ENCODE measurements at regions not wholly inside any gene's neighbourhood (a gene's known extent, or its start where the extent isn't known, plus 50 kb on each side); places are given as distances from the start of the nearest gene placed in this dataset.

DNA sequence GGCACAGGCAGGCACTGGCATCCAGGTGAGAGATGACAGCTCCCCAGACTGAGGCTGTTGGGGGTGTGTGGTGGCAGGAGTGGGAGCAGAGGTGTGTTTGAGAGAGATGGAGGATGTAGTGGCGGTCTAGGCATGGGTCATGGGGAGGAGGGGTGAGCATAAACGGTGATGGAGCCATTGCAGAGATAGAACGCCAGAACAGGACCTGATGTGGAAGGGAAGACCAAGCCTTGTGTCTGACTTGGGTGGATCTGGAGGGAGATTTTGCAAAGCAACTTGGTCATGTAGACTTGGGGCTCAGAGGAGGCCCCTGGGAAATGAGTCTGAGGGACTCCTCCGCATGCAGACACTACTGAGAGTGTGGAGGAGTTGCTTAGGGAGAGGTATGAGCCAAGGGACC lies 50.0 kb upstream of the CLDN5 start:
- Histone ChIP-seq H3K4me3 (ENCODE audit: low read depth, low read length, poor library complexity, severe bottlenecking) (no peak overlapping the region), H3K4me1 (ENCODE audit: insufficient read depth, low read length, poor library complexity, severe bottlenecking) (no peaks in the 10 kb centered on the region), H3K27me3 (replicated peaks; ENCODE audit: insufficient read depth, low read depth, low read length, poor library complexity) (no peaks in the 10 kb centered on the region), H3K36me3 (ENCODE audit: insufficient read depth, low read length, poor library complexity, severe bottlenecking) (no peaks in the 10 kb centered on the region), H3K9me3 (ENCODE audit: low read depth, low read length, poor library complexity, severe bottlenecking) (no peaks in the 10 kb centered on the region), H3K27ac (ENCODE audit: low read depth, low read length, poor library complexity, severe bottlenecking) (no peak overlapping the region)
- no peak for DNase-seq (ENCODE audit: low spot score)
- BruUV-seq (replicated peaks) = no TSS peak
- ChIA-PET POLR2A (ENCODE audit: low non-redundant PET) (no interaction called here), CTCF (interaction anchor here (1.1 kb wide), 1 partner anchor 517 kb away, joined by 3 read pairs; no protein-coding TSS in a partner anchor)
- intact Hi-C loops (cut with micrococcal nuclease; ENCODE audit: unreplicated experiment) = no loop called here
- TF ChIP-seq, protein P1, sequence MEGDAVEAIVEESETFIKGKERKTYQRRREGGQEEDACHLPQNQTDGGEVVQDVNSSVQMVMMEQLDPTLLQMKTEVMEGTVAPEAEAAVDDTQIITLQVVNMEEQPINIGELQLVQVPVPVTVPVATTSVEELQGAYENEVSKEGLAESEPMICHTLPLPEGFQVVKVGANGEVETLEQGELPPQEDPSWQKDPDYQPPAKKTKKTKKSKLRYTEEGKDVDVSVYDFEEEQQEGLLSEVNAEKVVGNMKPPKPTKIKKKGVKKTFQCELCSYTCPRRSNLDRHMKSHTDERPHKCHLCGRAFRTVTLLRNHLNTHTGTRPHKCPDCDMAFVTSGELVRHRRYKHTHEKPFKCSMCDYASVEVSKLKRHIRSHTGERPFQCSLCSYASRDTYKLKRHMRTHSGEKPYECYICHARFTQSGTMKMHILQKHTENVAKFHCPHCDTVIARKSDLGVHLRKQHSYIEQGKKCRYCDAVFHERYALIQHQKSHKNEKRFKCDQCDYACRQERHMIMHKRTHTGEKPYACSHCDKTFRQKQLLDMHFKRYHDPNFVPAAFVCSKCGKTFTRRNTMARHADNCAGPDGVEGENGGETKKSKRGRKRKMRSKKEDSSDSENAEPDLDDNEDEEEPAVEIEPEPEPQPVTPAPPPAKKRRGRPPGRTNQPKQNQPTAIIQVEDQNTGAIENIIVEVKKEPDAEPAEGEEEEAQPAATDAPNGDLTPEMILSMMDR (conservative IDR thresholded peaks at IDR 0.05; ENCODE audit: low read depth, low read length) = no peak
- no peak for TF ChIP-seq EZH2 (IDR thresholded peaks at IDR 0.05; ENCODE audit: borderline replicate concordance, low read depth, low read length, poor library complexity, severe bottlenecking)

DNA sequence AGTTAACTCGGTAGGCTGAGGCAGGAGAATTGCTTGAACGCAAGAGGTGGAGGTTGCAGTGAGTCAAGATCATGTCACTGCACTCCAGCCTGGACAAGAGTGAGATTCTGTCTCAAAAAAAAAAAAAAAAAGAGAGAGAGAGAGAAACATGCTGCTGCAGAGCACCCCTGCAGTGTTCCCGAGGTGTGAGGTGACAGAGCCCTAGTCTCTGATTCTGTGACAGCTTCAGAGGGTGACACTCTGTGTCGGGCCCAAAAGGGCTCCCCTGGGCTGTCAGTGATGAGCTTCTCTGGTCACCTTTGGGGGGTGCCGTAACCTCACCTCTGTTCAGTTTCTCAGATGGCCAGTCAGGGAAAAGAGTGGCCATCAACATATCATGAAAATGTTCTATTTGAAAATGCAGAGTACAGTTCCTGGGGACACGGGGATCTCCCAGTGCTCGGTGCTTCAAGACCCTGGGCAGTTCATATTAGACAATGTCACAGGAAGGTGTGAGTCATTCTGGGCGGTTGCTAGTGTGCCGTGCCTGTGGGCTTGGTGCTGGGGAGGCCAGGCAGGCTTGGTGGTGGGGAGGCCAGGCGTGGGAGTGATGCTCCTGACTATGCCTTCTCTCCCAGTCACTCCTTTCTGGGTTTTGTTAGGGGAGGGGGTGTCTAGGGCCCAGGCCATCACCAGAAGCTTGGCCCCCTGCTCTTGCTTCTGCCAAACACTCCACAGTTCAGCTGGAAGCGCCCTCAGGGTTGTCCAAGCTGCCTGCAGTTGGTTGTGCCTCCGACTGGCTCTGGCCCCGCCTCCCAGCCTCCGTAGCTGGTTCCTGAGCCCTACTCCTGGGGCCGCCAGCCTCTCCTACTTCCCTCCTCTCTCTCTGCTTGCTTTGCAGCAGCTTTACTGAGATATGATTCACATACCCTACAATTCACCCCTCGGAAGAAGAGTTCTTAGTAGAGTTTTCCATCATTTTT lies 52.5 kb upstream of the CLDN5 start:
- H3K4me3 ChIP-seq (ENCODE audit: low read depth, low read length, poor library complexity, severe bottlenecking) = no peak overlapping the region
- DNase-seq (ENCODE audit: low spot score) = peak; percentile 22
- intact Hi-C loops (cut with micrococcal nuclease; ENCODE audit: unreplicated experiment) = no loop called here
- no peak for TF ChIP-seq EZH2 (IDR thresholded peaks at IDR 0.05; ENCODE audit: borderline replicate concordance, low read depth, low read length, poor library complexity, severe bottlenecking)
- TF ChIP-seq, protein P1 (conservative IDR thresholded peaks at IDR 0.05; ENCODE audit: low read depth, low read length) = no peak
- CTCF ChIA-PET = no interaction called here
- no TSS peak for BruUV-seq (replicated peaks)
- H3K4me1 ChIP-seq (ENCODE audit: insufficient read depth, low read length, poor library complexity, severe bottlenecking) = no peaks in the 10 kb centered on the region
- no peaks in the 10 kb centered on the region for H3K9me3 ChIP-seq (ENCODE audit: low read depth, low read length, poor library complexity, severe bottlenecking)
- H3K36me3 ChIP-seq (ENCODE audit: insufficient read depth, low read length, poor library complexity, severe bottlenecking) = no peaks in the 10 kb centered on the region
- H3K27me3 ChIP-seq (replicated peaks; ENCODE audit: insufficient read depth, low read depth, low read length, poor library complexity) = no peaks in the 10 kb centered on the region
- POLR2A ChIA-PET (ENCODE audit: low non-redundant PET) = no interaction called here
- no peak overlapping the region for H3K27ac ChIP-seq (ENCODE audit: low read depth, low read length, poor library complexity, severe bottlenecking)

DNA sequence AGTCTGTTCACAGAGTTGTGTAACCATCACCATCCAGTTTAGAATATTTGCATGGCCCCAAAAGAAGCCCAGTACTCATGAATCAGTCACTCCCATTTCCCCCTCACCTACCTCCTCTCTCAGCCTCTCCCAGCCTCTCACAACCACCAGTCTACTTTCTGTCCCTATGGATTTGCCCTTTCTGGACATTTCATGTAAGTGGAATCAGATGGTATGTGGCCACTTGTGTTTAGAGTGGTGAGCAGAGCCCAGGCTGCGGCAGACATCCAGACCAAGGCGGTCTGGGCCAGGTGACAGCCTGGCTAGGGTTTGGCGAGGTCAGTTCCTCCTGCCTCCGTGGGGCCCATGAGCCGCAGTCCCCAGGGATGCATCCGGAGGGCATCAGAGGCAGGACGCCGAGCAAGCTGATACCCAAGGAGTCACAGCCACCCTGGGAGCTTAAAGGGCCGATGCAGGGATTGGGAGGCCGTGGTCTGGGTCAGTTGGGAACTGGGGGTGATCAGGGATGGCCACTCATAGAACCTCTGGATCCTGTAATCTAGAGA lies 53.3 kb upstream of the CLDN5 start:
- no TSS peak for BruUV-seq (replicated peaks)
- POLR2A ChIA-PET (ENCODE audit: low non-redundant PET) = no interaction called here

More for the DNA sequence above, 53.3 kb upstream of the CLDN5 start:
- H3K4me3 ChIP-seq (ENCODE audit: low read depth, low read length, poor library complexity, severe bottlenecking) = no peak overlapping the region
- DNase-seq (ENCODE audit: low spot score) = no peak
- H3K9me3 ChIP-seq (ENCODE audit: low read depth, low read length, poor library complexity, severe bottlenecking) = no peaks in the 10 kb centered on the region
- H3K36me3 ChIP-seq (ENCODE audit: insufficient read depth, low read length, poor library complexity, severe bottlenecking) = no peaks in the 10 kb centered on the region
- no peaks in the 10 kb centered on the region for H3K27me3 ChIP-seq (replicated peaks; ENCODE audit: insufficient read depth, low read depth, low read length, poor library complexity)
- intact Hi-C loops (cut with micrococcal nuclease; ENCODE audit: unreplicated experiment) = no loop called here
- CTCF ChIA-PET = no interaction called here
- H3K27ac ChIP-seq (ENCODE audit: low read depth, low read length, poor library complexity, severe bottlenecking) = no peak overlapping the region
- TF ChIP-seq, protein P1 (conservative IDR thresholded peaks at IDR 0.05; ENCODE audit: low read depth, low read length) = no peak
- no peak for TF ChIP-seq EZH2 (IDR thresholded peaks at IDR 0.05; ENCODE audit: borderline replicate concordance, low read depth, low read length, poor library complexity, severe bottlenecking)
- no peaks in the 10 kb centered on the region for H3K4me1 ChIP-seq (ENCODE audit: insufficient read depth, low read length, poor library complexity, severe bottlenecking)
